ENCODE measurements at regions not wholly inside any gene's neighbourhood (a gene's known extent, or its start where the extent isn't known, plus 50 kb on each side); places are given as distances from the start of the nearest gene placed in this dataset.

GRCh38 chr18:27274901-27275300 lies 89.8 kb upstream of the CHST9 start:
- no peak for DNase-seq (ENCODE audit: low spot score)

- no peak for DNase-seq (ENCODE audit: low spot score)
Observed at GRCh38 chr18:27270508-27270907, 85.4 kb upstream of the CHST9 start.

DNA sequence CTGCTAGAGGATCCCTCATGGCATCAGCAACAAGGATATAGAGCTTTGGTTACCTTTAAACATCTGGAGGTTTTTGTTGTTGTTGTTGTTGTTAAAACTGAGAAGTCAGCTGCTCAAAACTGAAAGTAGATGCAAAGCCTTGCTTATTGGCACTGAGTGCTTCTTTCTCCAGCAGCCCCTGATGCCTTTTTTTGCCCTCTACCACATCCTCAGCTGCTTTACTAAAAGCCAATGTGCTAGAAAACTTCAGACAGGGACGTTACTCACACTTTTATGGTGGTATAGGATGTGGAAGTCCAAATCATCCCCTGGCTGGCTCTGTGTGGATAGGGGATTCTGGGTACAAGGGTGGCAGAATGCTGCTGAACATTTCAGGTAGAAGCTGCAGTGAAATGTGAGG lies 78.3 kb upstream of the CHST9 start:
- no peak for DNase-seq (ENCODE audit: low spot score)

GRCh38 chr18:27261769-27262549 lies 76.9 kb upstream of the CHST9 start:
- no peak for DNase-seq (ENCODE audit: low spot score)

DNA sequence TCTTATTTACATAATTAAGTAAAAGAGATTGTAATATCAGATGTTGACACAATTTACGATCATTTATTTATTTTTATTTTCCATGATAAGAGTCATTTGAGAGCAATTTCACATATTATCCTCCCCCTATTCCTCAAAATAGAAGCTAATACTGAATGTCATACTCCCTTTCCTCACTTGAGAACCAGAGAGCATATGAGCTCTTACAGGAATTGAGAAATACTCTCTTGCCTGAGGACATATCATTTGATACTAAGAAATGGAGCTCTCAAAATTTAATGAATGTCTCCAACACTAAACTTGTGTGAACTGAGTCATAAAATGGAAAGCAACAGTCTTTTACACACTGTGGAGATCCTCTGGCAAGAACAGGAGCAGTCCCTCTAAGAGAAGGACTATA lies 68.5 kb upstream of the CHST9 start:
- DNase-seq (ENCODE audit: low spot score): no peak

GRCh38 chr18:27250471-27250870 lies 65.4 kb upstream of the CHST9 start:
- no peak for DNase-seq (ENCODE audit: low spot score)

GRCh38 chr18:27249933-27250332 lies 64.8 kb upstream of the CHST9 start:
- no peak for DNase-seq (ENCODE audit: low spot score)

GRCh38 chr18:27244259-27244658 lies 59.2 kb upstream of the CHST9 start:
- DNase-seq (ENCODE audit: low spot score): no peak

DNA sequence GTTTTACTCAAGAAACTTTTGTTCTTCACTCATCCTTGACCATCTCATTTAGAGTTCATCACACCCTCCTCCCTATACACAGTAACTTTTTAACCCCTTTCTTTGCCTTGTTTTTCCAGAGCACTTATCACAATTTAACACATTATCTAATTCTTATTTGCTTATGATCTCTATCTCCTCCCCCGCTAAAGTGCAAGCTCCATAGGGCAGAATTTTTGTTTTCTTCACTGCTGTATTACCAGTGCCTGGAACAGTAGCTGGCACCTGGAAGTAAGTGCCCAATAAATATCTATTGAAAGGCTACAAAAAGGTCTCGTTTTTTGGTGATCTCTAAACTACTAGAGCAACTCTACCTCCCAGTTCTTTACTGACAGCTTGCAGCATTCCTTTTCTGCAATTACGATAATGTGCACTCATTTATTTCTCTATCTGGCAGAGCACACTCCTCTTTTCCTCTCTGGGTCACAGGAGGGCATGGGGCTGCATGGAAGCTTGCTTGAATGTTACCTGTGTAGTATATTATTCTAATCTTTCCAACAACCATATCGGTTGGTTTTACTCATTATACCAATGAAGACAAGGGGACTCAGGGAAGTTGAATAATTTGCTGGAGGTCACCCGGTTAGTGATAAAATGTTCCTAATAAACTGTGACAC lies 57.4 kb upstream of the CHST9 start:
- DNase-seq (ENCODE audit: low spot score): no peak

GRCh38 chr18:27240383-27240782 lies 55.3 kb upstream of the CHST9 start:
- no peak for DNase-seq (ENCODE audit: low spot score)

- no peak for DNase-seq (ENCODE audit: low spot score)
Observed at GRCh38 chr18:27239669-27240068, 54.6 kb upstream of the CHST9 start.

DNA sequence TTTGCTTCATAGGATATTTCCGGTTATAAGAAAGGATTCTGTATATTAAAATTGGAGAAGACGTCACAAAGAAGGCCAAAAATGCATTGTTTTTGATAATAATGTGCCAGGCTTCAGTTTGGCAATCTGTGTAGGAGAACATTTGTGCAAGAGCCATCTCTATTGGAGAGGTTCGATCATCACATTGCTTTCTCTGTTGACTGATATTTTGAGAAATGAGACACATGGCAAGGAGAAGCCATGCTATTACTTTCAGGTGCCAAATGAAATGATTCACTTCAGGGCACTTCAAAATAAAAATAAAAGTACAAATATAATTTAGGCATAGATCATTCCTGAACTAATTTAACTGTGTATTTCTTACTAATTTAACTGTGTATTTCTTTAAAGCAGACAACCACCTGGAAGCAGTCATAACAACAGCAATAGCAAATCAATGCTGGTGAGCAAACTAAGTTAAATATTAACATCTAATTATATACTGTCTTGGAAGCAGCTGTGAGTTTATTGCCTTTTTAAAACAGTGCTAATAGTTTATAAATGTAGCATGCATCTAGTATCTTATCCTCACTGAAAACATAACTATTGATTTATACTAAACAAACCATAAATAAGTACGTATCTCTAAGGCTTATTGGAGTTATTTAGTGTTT lies 50.2 kb upstream of the CHST9 start:
- DNase-seq (ENCODE audit: low spot score): no peak

Measured in COLO829 (cell line).